SK-N-SH (cell line): ENCODE measurements at regions not wholly inside any gene's neighbourhood (a gene's known extent, or its start where the extent isn't known, plus 50 kb on each side); places are given as distances from the start of the nearest gene placed in this dataset.

Experiments
- CHD2 ChIP-seq: fragments of 150-350 bp; IDR thresholded peaks from 2 replicates; pipeline ENCODE4 v1.6.1; 2018; ENCODE audit warnings: low read length; ENCODE audit not compliant: partially characterized antibody
- ELF1 ChIP-seq: IDR thresholded peaks from 2 replicates; pipeline ENCODE4 v1.4.0; 2012
- EZH2phosphoT487 ChIP-seq: fragments of 200-600 bp; sonication (generic); IDR thresholded peaks from 2 replicates; pipeline ENCODE4 v1.6.1; 2017; ENCODE audit warnings: low read depth, mixed run types, mild to moderate bottlenecking, antibody characterized with exemption, moderate library complexity, borderline replicate concordance
- FOXJ3 ChIP-seq: sonication (generic); formaldehyde crosslinking; IDR thresholded peaks from 2 replicates; pipeline ENCODE4 v1.5.1; 2020; ENCODE audit warnings: mild to moderate bottlenecking, missing genetic modification reagents
- FOXM1 ChIP-seq: IDR thresholded peaks from 2 replicates; pipeline ENCODE4 v1.4.0; 2012; ENCODE audit warnings: low read depth, mild to moderate bottlenecking
- GABPA ChIP-seq: IDR thresholded peaks from 2 replicates; pipeline ENCODE4 v1.4.0; 2012; ENCODE audit warnings: low read depth, mild to moderate bottlenecking
- MAX ChIP-seq: IDR thresholded peaks from 2 replicates; pipeline ENCODE4 v1.4.0; 2012; ENCODE audit warnings: low read depth
- MEF2A ChIP-seq: IDR thresholded peaks from 2 replicates; pipeline ENCODE4 v1.4.0; 2012; ENCODE audit warnings: low read depth, borderline replicate concordance
- POLR2AphosphoS5 ChIP-seq: IDR thresholded peaks from 2 replicates; pipeline ENCODE4 v1.6.1; 2012; ENCODE audit warnings: low read depth, low read length
- REST ChIP-seq: IDR thresholded peaks from 2 replicates; pipeline ENCODE4 v1.6.1; 2012; ENCODE audit warnings: mild to moderate bottlenecking, low read depth, low read length, moderate library complexity
- RXRA ChIP-seq: IDR thresholded peaks from 2 replicates; pipeline ENCODE4 v1.4.0; 2012; ENCODE audit warnings: low read depth, mild to moderate bottlenecking, borderline replicate concordance
- SIN3A ChIP-seq: IDR thresholded peaks from 2 replicates; pipeline ENCODE4 v1.6.1; 2012; ENCODE audit warnings: low read depth, mild to moderate bottlenecking, low read length, moderate library complexity, borderline replicate concordance
- TCF12 ChIP-seq: IDR thresholded peaks from 2 replicates; pipeline ENCODE4 v1.4.0; 2012
- TEAD4 ChIP-seq: IDR thresholded peaks from 2 replicates; pipeline ENCODE4 v1.4.0; 2012; ENCODE audit warnings: mild to moderate bottlenecking, borderline replicate concordance; ENCODE audit not compliant: insufficient read depth
- YY1 ChIP-seq: IDR thresholded peaks from 2 replicates; pipeline ENCODE4 v1.4.0; 2012; ENCODE audit warnings: low read depth, mild to moderate bottlenecking
- ZBTB33 ChIP-seq: IDR thresholded peaks from 2 replicates; pipeline ENCODE4 v1.4.0; 2012; ENCODE audit warnings: low read depth, borderline replicate concordance
- TF ChIP-seq, protein P1 (sequence below): IDR thresholded peaks from 2 replicates; pipeline ENCODE4; 2012

GRCh38 chr13:44719857-44720671 is 143.9 kb upstream of the TSC22D1 start (continued):
- TF ChIP-seq ZBTB33 (no peak), FOXM1 (peak; percentile 69; the same call in 1 of the 2 replicates), MEF2A (no peak; the same call in none of the 2 replicates), SIN3A (no peak), CHD2 (no peak), MAX (no peak; the same call in 1 of the 2 replicates), REST (no peak), TEAD4 (peak; percentile 85), RXRA (peak; percentile 59; the same call in 1 of the 2 replicates), YY1 (no peak), FOXJ3 (no peak), EZH2phosphoT487 (no peak), POLR2AphosphoS5 (0 out of 2 replicates have a peak, but pooled peaks have one; percentile 55), ELF1 (no peak), TCF12 (peak; percentile 45), GABPA (no peak)
- TF ChIP-seq, protein P1, sequence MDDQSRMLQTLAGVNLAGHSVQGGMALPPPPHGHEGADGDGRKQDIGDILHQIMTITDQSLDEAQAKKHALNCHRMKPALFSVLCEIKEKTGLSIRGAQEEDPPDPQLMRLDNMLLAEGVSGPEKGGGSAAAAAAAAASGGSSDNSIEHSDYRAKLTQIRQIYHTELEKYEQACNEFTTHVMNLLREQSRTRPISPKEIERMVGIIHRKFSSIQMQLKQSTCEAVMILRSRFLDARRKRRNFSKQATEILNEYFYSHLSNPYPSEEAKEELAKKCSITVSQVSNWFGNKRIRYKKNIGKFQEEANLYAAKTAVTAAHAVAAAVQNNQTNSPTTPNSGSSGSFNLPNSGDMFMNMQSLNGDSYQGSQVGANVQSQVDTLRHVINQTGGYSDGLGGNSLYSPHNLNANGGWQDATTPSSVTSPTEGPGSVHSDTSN = peak; percentile 41; the same call in 1 of the 2 replicates
- TF ChIP-seq, all 33 proteins: peak for 10
